ENCODE measurements at regions not wholly inside any gene's neighbourhood (a gene's known extent, or its start where the extent isn't known, plus 50 kb on each side); places are given as distances from the start of the nearest gene placed in this dataset.

- TF ChIP-seq FOXA1 (IDR thresholded peaks at IDR 0.05) (no peak), FOXA1 (CRISPR knock-in tag; IDR thresholded peaks at IDR 0.05) (no peak), ADNP (CRISPR knock-in tag; IDR thresholded peaks at IDR 0.05) (no peak), THYN1 (CRISPR knock-in tag; IDR thresholded peaks at IDR 0.05; ENCODE audit: borderline replicate concordance, low read depth) (no peak), STAG1 (CRISPR knock-in tag; IDR thresholded peaks at IDR 0.05) (no peak), FOXJ3 (CRISPR knock-in tag; IDR thresholded peaks at IDR 0.05; ENCODE audit: borderline replicate concordance) (no peak), ZNF232 (CRISPR knock-in tag; IDR thresholded peaks at IDR 0.05; ENCODE audit: borderline replicate concordance) (peak; percentile 27; the same call in 1 of the 2 replicates), RFX3 (CRISPR knock-in tag; IDR thresholded peaks at IDR 0.05) (no peak), BRD4 (CRISPR knock-in tag; IDR thresholded peaks at IDR 0.05) (no peak), ZNF34 (CRISPR knock-in tag; IDR thresholded peaks at IDR 0.05; ENCODE audit: borderline replicate concordance) (no peak), ZNF576 (CRISPR knock-in tag; IDR thresholded peaks at IDR 0.05) (no peak), THRA (CRISPR knock-in tag; IDR thresholded peaks at IDR 0.05; ENCODE audit: borderline replicate concordance) (no peak), ZNF564 (CRISPR knock-in tag; IDR thresholded peaks at IDR 0.05) (no peak), SPEN (CRISPR knock-in tag; IDR thresholded peaks at IDR 0.05; ENCODE audit: low read depth) (peak; percentile 36; the same call in 1 of the 2 replicates), PHF21A (CRISPR knock-in tag; IDR thresholded peaks at IDR 0.05) (no peak), IRX3 (CRISPR knock-in tag; IDR thresholded peaks at IDR 0.05; ENCODE audit: borderline replicate concordance, low read depth) (no peak), KLF16 (CRISPR knock-in tag; IDR thresholded peaks at IDR 0.05) (no peak), IKZF4 (CRISPR knock-in tag; IDR thresholded peaks at IDR 0.05; ENCODE audit: borderline replicate concordance, low read depth, not compliant biosample characterization) (no peak), ZNF652 (CRISPR knock-in tag; IDR thresholded peaks at IDR 0.05; ENCODE audit: borderline replicate concordance, low read depth) (no peak), CSRNP1 (CRISPR knock-in tag; IDR thresholded peaks at IDR 0.05) (no peak), HNRNPL (IDR thresholded peaks at IDR 0.05; ENCODE audit: low read depth, low read length) (no peak)
- TF ChIP-seq, protein P1, sequence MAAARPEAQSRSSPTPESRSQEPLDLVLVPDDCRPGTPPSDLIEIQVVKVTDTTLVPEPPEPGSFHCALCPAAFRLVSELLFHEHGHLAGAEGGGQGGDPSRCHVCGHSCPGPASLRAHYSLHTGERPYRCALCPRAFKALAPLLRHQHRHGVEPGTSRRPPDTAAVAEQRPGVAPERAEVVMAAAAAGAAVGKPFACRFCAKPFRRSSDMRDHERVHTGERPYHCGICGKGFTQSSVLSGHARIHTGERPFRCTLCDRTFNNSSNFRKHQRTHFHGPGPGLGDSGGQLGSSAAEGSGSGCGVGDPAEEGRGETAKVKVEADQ (CRISPR knock-in tag; IDR thresholded peaks at IDR 0.05; ENCODE audit: borderline replicate concordance) = no peak
- TF ChIP-seq, protein P2, sequence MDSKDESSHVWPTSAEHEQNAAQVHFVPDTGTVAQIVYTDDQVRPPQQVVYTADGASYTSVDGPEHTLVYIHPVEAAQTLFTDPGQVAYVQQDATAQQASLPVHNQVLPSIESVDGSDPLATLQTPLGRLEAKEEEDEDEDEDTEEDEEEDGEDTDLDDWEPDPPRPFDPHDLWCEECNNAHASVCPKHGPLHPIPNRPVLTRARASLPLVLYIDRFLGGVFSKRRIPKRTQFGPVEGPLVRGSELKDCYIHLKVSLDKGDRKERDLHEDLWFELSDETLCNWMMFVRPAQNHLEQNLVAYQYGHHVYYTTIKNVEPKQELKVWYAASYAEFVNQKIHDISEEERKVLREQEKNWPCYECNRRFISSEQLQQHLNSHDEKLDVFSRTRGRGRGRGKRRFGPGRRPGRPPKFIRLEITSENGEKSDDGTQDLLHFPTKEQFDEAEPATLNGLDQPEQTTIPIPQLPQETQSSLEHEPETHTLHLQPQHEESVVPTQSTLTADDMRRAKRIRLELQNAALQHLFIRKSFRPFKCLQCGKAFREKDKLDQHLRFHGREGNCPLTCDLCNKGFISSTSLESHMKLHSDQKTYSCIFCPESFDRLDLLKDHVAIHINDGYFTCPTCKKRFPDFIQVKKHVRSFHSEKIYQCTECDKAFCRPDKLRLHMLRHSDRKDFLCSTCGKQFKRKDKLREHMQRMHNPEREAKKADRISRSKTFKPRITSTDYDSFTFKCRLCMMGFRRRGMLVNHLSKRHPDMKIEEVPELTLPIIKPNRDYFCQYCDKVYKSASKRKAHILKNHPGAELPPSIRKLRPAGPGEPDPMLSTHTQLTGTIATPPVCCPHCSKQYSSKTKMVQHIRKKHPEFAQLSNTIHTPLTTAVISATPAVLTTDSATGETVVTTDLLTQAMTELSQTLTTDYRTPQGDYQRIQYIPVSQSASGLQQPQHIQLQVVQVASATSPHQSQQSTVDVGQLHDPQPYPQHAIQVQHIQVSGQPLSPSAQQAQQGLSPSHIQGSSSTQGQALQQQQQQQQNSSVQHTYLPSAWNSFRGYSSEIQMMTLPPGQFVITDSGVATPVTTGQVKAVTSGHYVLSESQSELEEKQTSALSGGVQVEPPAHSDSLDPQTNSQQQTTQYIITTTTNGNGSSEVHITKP (CRISPR knock-in tag; IDR thresholded peaks at IDR 0.05; ENCODE audit: low read depth) = no peak; the same call in 1 of the 2 replicates
Observed at GRCh38 chr6:167499161-167499660, 174.3 kb downstream of the TTLL2 start (continued).
